ENCODE measurements at regions not wholly inside any gene's neighbourhood (a gene's known extent, or its start where the extent isn't known, plus 50 kb on each side); places are given as distances from the start of the nearest gene placed in this dataset.

DNA sequence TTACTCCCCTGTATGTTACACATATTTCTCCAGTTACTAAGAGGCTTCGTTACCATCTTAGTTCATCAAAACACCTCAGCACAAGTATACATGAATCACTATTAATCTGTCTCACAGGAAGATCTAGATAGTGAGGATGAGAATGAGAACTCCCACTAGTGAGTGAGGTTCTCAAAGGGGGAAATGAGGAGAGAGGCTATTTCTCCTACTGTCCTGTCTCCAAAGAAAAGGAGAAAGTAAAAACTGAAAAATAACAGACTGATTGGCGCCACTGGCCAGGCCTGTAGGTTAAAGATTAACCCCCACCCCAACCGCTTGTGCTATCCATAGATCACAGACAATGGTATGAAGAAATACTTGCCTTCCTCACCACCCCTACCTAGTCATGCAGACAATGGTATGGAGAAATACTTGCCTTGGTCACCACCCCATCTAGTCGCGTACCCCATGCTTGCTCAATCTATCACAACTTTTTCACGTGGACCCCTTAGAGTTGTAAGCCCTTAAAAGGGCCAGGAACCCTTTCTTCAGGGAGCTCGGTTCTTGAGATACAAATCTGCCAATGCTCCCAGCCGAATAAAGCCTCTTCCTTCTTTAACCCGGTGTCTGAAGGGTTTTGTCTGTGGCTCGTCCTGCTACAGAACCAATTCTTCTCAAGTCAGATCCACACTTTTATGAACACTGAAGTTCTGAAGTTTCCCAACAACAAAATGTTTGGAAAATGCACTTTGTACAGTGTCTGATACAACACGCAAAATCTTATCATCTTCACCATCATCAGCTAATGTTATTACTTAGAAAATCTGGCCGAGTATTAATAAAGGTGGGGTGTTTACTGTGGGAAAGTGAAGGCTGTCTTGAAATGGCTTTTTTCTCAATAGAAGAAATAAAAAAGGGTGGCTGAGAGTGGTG is 598.1 kb downstream of the UQCRFS1 start:
- TF ChIP-seq EP300 (IDR thresholded peaks at IDR 0.05) (no peak), POLR2AphosphoS5 (IDR thresholded peaks at IDR 0.05) (no peak)

All from sigmoid colon (tissue), 4 donors.